OCI-LY3 (cell line): ENCODE measurements at regions not wholly inside any gene's neighbourhood (a gene's known extent, or its start where the extent isn't known, plus 50 kb on each side); places are given as distances from the start of the nearest gene placed in this dataset.

Source experiments
- H2AFZ ChIP-seq: fragments of 200-600, 300-600 bp; shearing (Covaris generic); 2 replicates; pipeline ENCODE4 v1.6.0; 2014; ENCODE audit warnings: antibody characterized with exemption, low read depth, low read length
- H3K27ac ChIP-seq: fragments of 200-600, 300-600 bp; sonication (generic); 2 replicates; pipeline ENCODE4 v1.5.1; 2014; ENCODE audit warnings: mild to moderate bottlenecking, low read length, moderate library complexity, mixed read lengths
- H3K27me3 ChIP-seq: fragments of 200-600, 300-600 bp; sonication (generic); 2 replicates; pipeline ENCODE4 v1.6.1; 2014; ENCODE audit warnings: low read depth, low read length, mixed read lengths
- H3K36me3 ChIP-seq: fragments of 200-600, 300-600 bp; sonication (generic); replicated peaks from 2 replicates; pipeline ENCODE3; 2014; ENCODE audit warnings: low read depth, low read length, mixed read lengths
- H3K4me1 ChIP-seq: fragments of 300-600, 200-600 bp; sonication (generic); 2 replicates; pipeline ENCODE4 v1.6.1; 2014; ENCODE audit warnings: low read length, mixed read lengths
- H3K4me2 ChIP-seq: fragments of 200-600, 300-600 bp; sonication (generic); 2 replicates; pipeline ENCODE4 v1.6.1; 2014; ENCODE audit warnings: low read length, mixed read lengths
- H3K4me3 ChIP-seq: fragments of 300-600, 200-600 bp; sonication (generic); 2 replicates; pipeline ENCODE4 v1.5.1; 2014; ENCODE audit warnings: antibody characterized with exemption, mild to moderate bottlenecking, low read length, moderate library complexity
- H3K79me2 ChIP-seq: fragments of 300-600, 200-600 bp; shearing (Covaris generic); 2 replicates; pipeline ENCODE4 v1.6.1; 2014; ENCODE audit warnings: mild to moderate bottlenecking, low read length, mixed read lengths
- H3K9ac ChIP-seq: fragments of 300-600, 200-600 bp; shearing (Covaris generic); 2 replicates; pipeline ENCODE4 v1.6.0; 2014; ENCODE audit warnings: mild to moderate bottlenecking, low read length, moderate library complexity
- H3K9me3 ChIP-seq: fragments of 200-600, 300-600 bp; shearing (Covaris generic); 2 replicates; pipeline ENCODE4 v1.6.1; 2014; ENCODE audit warnings: low read length, mixed read lengths; ENCODE audit not compliant: insufficient read depth
- H4K20me1 ChIP-seq: fragments of 200-600, 300-600 bp; sonication (generic); 2 replicates; pipeline ENCODE4 v1.6.1; 2016; ENCODE audit warnings: low read length, mixed read lengths; ENCODE audit not compliant: insufficient read depth
- EZH2phosphoT487 ChIP-seq: fragments of 200-600 bp; shearing (Covaris generic); IDR thresholded peaks from 2 replicates; pipeline ENCODE4 v1.6.1; 2018; ENCODE audit warnings: antibody characterized with exemption, mixed run types, low read depth
- TF ChIP-seq, protein P1 (sequence below): fragments of 200-600, 300-600 bp; sonication (generic); IDR thresholded peaks from 2 replicates; pipeline ENCODE4 v1.5.1; 2014; ENCODE audit warnings: antibody characterized with exemption, low read length, low read depth

DNA sequence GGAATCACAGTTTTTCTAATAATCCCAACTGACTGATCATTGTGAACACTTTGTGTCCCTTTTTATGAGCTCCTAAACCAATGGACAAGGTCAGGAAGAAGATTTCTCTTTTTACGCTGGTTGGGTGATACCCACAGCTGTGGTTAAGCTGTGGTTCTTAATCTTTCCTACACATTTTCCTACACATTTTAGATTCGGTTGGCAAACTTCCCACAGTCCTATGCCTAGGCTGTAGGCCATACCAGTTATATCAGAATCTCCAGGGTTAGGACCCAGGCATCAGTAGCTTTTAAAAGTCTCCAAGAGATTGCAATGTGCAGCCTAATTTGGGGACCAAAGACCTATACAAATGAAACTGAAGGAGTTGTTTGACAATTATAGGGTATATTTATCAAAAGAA lies 203.0 kb downstream of the SP3 start:
- Histone ChIP-seq H3K4me1 (peaks cover 3% of the 10 kb centered on the region; the same call in 1 of the 2 replicates), H3K27ac (no peak overlapping the region), H3K27me3 (no peaks in the 10 kb centered on the region), H4K20me1 (no peaks in the 10 kb centered on the region), H3K4me2 (no peak overlapping the region), H3K79me2 (no peaks in the 10 kb centered on the region), H2AFZ (no peak overlapping the region), H3K36me3 (no peaks in the 10 kb centered on the region), H3K9me3 (no peaks in the 10 kb centered on the region), H3K4me3 (no peak overlapping the region), H3K9ac (no peak overlapping the region)
- TF ChIP-seq, protein P1, sequence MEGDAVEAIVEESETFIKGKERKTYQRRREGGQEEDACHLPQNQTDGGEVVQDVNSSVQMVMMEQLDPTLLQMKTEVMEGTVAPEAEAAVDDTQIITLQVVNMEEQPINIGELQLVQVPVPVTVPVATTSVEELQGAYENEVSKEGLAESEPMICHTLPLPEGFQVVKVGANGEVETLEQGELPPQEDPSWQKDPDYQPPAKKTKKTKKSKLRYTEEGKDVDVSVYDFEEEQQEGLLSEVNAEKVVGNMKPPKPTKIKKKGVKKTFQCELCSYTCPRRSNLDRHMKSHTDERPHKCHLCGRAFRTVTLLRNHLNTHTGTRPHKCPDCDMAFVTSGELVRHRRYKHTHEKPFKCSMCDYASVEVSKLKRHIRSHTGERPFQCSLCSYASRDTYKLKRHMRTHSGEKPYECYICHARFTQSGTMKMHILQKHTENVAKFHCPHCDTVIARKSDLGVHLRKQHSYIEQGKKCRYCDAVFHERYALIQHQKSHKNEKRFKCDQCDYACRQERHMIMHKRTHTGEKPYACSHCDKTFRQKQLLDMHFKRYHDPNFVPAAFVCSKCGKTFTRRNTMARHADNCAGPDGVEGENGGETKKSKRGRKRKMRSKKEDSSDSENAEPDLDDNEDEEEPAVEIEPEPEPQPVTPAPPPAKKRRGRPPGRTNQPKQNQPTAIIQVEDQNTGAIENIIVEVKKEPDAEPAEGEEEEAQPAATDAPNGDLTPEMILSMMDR: no peak
- no peak for TF ChIP-seq EZH2phosphoT487

DNA sequence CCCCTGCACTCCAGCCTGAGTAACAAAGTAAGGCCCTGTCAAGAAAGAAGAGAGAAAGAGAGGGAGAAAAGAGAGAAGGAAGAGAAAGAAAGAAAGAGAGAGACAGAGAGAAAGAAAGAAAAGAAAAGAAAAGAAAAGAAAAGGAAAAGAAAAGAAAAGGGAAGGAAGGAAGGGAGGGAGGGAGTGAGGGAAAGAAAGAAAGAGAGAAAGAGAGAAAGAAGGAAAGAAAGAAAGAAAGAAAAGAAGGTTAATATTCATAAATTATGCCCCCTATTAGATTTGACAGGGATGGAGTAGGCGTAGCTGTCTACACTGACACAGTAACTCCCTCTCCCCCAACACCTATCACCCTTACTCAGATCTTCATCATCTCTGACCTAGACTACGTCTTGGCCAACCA lies 202.3 kb downstream of the SP3 start:
- H3K27ac ChIP-seq: no peak overlapping the region
- no peak overlapping the region for H3K9ac ChIP-seq
- no peaks in the 10 kb centered on the region for H3K9me3 ChIP-seq
- no peak overlapping the region for H3K4me2 ChIP-seq
- H2AFZ ChIP-seq: no peak overlapping the region
- no peaks in the 10 kb centered on the region for H3K36me3 ChIP-seq
- peaks cover 3% of the 10 kb centered on the region; the same call in 1 of the 2 replicates for H3K4me1 ChIP-seq
- H3K4me3 ChIP-seq: no peak overlapping the region
- H3K27me3 ChIP-seq: no peaks in the 10 kb centered on the region
- no peaks in the 10 kb centered on the region for H3K79me2 ChIP-seq
- H4K20me1 ChIP-seq: no peaks in the 10 kb centered on the region
- no peak for TF ChIP-seq EZH2phosphoT487
- TF ChIP-seq, protein P1: no peak

DNA sequence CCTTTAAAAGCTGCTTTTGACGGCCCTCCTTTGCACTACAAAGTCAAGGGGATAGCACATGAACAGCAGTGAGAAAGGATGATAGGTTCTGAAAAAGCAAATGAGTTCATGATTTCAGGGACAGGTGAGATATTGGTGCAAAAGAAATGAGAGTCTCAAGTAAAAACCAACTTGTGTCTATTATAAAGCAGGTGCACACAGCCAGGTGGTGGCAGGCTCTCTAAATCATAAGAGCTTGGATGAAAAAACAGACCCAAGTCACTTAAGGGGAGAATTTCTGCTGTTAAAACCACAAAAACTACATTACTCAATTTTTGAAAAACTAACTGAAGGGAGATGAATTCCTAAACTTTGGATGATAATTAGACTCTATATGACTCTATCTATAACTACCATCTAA lies 201.5 kb downstream of the SP3 start:
- Histone ChIP-seq H3K27me3 (no peaks in the 10 kb centered on the region), H3K27ac (no peak overlapping the region), H3K4me3 (no peak overlapping the region), H3K9me3 (no peaks in the 10 kb centered on the region), H3K4me2 (no peak overlapping the region), H4K20me1 (no peaks in the 10 kb centered on the region), H3K36me3 (no peaks in the 10 kb centered on the region), H3K9ac (no peak overlapping the region), H2AFZ (no peak overlapping the region), H3K79me2 (no peaks in the 10 kb centered on the region), H3K4me1 (peaks cover 3% of the 10 kb centered on the region; the same call in 1 of the 2 replicates)
- TF ChIP-seq EZH2phosphoT487: no peak
- TF ChIP-seq, protein P1: peak; percentile 41

DNA sequence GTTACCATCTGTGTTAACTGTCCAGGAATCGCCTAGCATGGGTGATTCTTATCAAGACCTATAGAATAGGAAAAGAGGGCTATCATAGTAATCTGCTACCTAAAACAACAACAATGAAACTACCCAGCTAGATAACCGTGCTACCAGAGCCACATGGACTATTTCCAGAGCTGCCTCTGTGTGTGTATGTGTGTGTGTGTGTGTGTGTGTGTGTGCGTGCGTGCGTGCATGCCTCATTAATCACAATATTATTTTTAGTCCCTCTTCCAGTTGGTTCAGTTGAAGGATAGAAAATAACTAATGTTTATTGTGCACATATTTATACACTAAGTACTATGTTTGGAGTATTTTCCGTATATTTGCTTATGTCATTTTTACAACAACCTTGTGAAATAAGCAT lies 201.1 kb downstream of the SP3 start:
- Histone ChIP-seq H4K20me1 (no peaks in the 10 kb centered on the region), H3K27ac (no peak overlapping the region), H3K27me3 (no peaks in the 10 kb centered on the region), H3K4me3 (no peak overlapping the region), H3K36me3 (no peaks in the 10 kb centered on the region), H2AFZ (no peak overlapping the region), H3K79me2 (no peaks in the 10 kb centered on the region), H3K4me1 (peaks cover 5% of the 10 kb centered on the region; the same call in 1 of the 2 replicates), H3K9me3 (no peaks in the 10 kb centered on the region), H3K9ac (no peak overlapping the region), H3K4me2 (no peak overlapping the region)
- TF ChIP-seq, protein P1: no peak
- TF ChIP-seq EZH2phosphoT487: no peak
